Upper lobe of left lung (tissue), 4 donors: ENCODE measurements at regions not wholly inside any gene's neighbourhood (a gene's known extent, or its start where the extent isn't known, plus 50 kb on each side); places are given as distances from the start of the nearest gene placed in this dataset.

ENCODE experiments used
- CTCF ChIP-seq, 6 experiments: fragments of 450-650 bp in 4 of 6; fragments of 200-600 bp in 2 of 6; sonication (generic) in 2 of 6; IDR thresholded peaks; one replicate each; pipeline ENCODE4 v1.5.1; 2016 to 2019; ENCODE audit warnings: antibody characterized with exemption in 6 of 6
- EP300 ChIP-seq, 4 donors: sonication (generic); formaldehyde crosslinking; IDR thresholded peaks; one replicate each; pipeline ENCODE4 v1.5.1; 2017; ENCODE audit warnings: antibody characterized with exemption in 4 of 4, control low read depth in 2 of 4
- POLR2A ChIP-seq, 4 donors: fragments of 450-650 bp; IDR thresholded peaks; one replicate each; pipeline ENCODE4 v1.5.1; 2016 to 2017; ENCODE audit warnings: antibody characterized with exemption in 4 of 4, mild to moderate bottlenecking in 2 of 4
- POLR2AphosphoS5 ChIP-seq, 2 donors: sonication (generic); formaldehyde crosslinking; IDR thresholded peaks; one replicate each; pipeline ENCODE4 v1.5.1; 2017; ENCODE audit warnings: antibody characterized with exemption in 2 of 2

GRCh38 chr12:80025638-80026037 is 73.7 kb upstream of the OTOGL start:
- no peak for TF ChIP-seq CTCF (IDR thresholded peaks at IDR 0.05)
- TF ChIP-seq POLR2A (IDR thresholded peaks at IDR 0.05), result no peak
- no peak for TF ChIP-seq POLR2AphosphoS5 (IDR thresholded peaks at IDR 0.05)
- no peak for TF ChIP-seq EP300 (IDR thresholded peaks at IDR 0.05)
